Activated naive CD8-positive, alpha-beta T cell treated with anti-CD3 and anti-CD28 coated beads, Interleukin-2, amount 50 U/mL, for 16 hours (primary cell): ENCODE measurements at regions not wholly inside any gene's neighbourhood (a gene's known extent, or its start where the extent isn't known, plus 50 kb on each side); places are given as distances from the start of the nearest gene placed in this dataset.
"Not testable (repeated sequence)": the region's sequence is repeated elsewhere in the genome, so short reads cannot be mapped to it uniquely, and the experiment has no call there.

Experiments used
- DNase-seq: peaks from one replicate; pipeline ENCODE4 v3.0.0-alpha.2; 2020; ENCODE audit warnings: low read depth, low spot score

- no peak for DNase-seq
Measured at GRCh38 chr1:219083631-219084030, 90.0 kb upstream of the LYPLAL1 start.

- DNase-seq = no peak
Measured at GRCh38 chr1:219085082-219085481, 88.6 kb upstream of the LYPLAL1 start.

GRCh38 chr1:219085988-219086387 lies 87.7 kb upstream of the LYPLAL1 start:
- DNase-seq = no peak

GRCh38 chr1:219086956-219087469 lies 86.7 kb upstream of the LYPLAL1 start:
- no peak for DNase-seq

- DNase-seq = no peak
Measured at GRCh38 chr1:219088778-219089557, 84.7 kb upstream of the LYPLAL1 start.

GRCh38 chr1:219090607-219091006 lies 83.1 kb upstream of the LYPLAL1 start:
- DNase-seq = no peak

DNA sequence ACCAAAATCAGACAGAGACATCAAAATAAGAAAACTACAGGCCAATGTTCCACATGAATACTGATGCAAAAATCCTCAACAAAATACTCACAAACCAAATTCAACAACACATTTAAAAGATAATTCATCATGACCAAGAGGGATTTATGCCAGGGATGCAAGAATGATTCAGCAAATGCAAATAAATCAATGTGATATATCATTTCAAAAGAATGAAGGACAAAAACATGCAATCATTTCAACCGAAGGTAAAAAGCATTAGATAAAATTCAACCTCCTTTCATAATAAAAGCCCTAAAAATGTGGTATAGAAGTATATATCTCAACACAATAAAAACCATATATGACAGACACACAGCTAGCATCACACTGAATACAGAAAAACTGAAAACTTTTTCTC lies 81.5 kb upstream of the LYPLAL1 start:
- DNase-seq = no peak

DNA sequence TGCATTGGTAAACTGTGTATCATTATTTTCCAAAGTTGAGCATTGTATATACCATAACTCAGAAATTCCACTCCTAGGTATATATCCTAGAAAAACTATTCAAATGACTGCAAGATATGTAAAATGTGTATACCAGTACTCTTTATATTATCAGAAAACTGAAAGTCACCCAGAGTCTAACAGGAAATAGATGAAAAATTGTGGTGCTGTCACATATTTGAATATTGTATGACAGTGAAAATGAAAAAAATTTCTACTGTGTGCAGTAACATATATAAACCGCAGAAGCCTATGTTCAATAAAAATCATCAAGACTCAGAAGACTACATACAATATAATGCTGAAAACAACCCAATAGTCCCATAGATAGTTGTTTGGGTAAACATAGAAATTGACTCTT lies 74.4 kb upstream of the LYPLAL1 start:
- DNase-seq = no peak

- DNase-seq = no peak
Measured at GRCh38 chr1:219100059-219100458, 73.6 kb upstream of the LYPLAL1 start.

GRCh38 chr1:219102466-219102865 lies 71.2 kb upstream of the LYPLAL1 start:
- DNase-seq = not testable (repeated sequence)

GRCh38 chr1:219105893-219106292 lies 67.8 kb upstream of the LYPLAL1 start:
- DNase-seq = no peak

- no peak for DNase-seq
Measured at GRCh38 chr1:219109424-219110018, 64.2 kb upstream of the LYPLAL1 start.

DNA sequence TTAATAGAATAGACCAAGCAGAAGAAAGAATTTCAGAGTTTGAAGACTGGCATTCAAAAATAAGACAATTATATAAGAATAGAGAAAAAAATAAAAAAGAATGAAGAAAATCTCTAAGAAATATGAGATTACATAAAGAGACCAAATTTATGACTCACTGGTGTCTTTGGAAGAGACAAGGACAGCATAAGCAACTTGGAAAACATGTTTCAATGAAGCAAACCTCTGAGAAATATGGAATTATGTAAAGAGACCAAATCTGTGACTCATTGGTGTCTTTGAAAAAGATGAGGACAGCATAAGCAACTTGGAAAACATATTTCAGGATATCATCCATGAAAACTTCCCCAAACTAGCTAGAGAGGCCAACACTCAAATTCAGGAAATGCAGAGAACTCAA lies 60.4 kb upstream of the LYPLAL1 start:
- no peak for DNase-seq

GRCh38 chr1:219114014-219114413 lies 59.7 kb upstream of the LYPLAL1 start:
- DNase-seq = no peak

GRCh38 chr1:219119839-219120238 lies 53.8 kb upstream of the LYPLAL1 start:
- no peak for DNase-seq

- no peak for DNase-seq
Measured at GRCh38 chr1:219120624-219121544, 52.8 kb upstream of the LYPLAL1 start.

GRCh38 chr1:219121679-219122078 lies 52.0 kb upstream of the LYPLAL1 start:
- DNase-seq = no peak

- no peak for DNase-seq
Measured at GRCh38 chr1:219123036-219123435, 50.6 kb upstream of the LYPLAL1 start.
